ENCODE measurements at regions not wholly inside any gene's neighbourhood (a gene's known extent, or its start where the extent isn't known, plus 50 kb on each side); places are given as distances from the start of the nearest gene placed in this dataset.

DNA sequence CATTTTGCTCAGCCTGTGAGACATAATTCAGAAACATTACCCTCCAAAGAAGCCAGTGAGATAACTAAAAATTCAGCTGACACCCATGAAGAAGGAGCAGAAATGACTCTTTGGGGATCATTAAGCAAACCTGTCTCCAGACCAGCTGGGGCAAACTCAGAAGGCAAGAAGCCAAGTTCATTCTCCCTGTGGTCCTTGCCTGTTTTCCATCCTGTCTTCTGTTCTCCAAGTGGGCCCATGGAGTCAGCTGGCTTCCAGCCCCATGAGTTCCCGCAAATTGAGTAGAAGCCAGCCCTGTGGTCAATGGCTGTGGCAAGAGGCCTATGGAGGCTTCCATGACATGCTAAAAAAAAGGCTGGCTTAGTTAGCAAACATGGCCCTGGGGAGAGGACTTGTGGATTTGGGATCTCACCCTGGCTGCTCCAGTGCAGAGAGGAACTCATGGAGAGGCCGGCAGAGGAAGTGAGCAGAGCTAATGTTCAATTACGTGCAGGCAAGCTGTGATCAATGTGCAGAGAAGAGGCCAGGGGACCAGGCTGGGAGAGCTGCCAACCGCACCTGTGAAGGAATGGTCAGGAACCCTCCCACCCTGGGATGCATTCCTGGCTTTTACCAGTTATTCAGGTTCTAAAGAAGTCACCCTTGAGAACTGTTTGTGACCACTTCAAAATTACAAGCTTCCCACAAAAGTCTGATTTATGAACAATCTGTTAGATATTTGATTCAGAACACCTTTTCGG is 229.1 kb downstream of the TSHZ3 start:
- no peak for DNase-seq (ENCODE audit: low spot score)

DNA sequence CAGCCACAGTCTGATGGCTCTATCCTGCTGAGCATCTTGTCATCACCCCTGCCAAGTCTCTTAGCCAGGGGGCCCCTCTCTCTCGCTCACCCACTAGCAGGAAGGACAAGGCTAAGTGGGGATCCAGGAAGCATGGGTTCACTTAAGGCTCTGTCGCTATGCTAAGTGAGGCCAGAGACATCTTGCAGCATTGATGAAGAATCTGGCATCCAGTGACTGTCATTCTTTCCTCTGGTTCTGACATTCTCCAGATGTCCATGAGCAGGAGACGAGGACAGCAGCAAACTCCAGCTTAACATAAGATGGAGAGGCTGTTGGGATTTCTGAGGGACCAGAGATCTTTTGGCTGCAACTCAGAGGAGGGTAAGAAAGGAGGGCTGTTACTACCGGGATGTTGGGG is 230.2 kb downstream of the TSHZ3 start:
- DNase-seq (ENCODE audit: low spot score): no peak

GRCh38 chr19:31118287-31118955 is 230.8 kb downstream of the TSHZ3 start:
- peak; percentile 45 for DNase-seq (ENCODE audit: low spot score)

DNA sequence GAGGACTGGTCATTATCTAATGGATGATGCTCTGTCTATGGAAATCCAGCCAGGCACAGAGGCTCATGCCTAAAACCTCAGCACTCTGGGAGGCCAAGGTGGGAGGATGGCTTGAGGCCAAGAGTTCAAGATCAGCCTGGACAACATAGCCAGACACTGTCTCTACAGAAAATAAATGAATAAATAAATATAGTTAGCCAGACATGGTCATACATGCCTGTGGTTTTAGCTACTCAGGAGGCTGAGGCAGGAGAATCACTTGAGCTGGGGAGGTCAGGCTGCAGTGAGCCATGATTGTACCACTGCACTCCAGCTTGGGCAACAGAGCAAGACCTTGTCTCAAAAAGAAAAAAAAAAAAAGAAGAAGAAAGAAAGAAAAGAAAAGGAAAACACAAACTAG is 234.7 kb downstream of the TSHZ3 start:
- DNase-seq (ENCODE audit: low spot score): no peak

DNA sequence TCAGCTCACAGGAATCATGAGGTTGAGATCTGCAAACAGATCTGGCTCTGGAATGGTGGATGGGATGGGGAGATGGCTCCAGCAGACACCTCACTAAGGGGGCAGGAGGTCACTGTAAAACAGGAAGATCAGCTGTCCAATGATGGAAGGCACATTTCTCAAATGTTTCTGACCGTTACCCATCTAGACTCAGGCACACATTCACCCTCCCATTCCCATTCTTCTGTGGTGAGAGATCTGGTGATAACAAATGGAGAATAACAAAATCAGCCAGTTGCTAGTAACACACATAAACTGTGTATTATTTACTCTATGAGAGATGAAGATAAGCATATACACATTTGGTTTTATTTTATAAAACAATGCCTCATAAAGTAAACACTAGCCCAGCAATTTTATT is 235.9 kb downstream of the TSHZ3 start:
- no peak for DNase-seq (ENCODE audit: low spot score)

DNA sequence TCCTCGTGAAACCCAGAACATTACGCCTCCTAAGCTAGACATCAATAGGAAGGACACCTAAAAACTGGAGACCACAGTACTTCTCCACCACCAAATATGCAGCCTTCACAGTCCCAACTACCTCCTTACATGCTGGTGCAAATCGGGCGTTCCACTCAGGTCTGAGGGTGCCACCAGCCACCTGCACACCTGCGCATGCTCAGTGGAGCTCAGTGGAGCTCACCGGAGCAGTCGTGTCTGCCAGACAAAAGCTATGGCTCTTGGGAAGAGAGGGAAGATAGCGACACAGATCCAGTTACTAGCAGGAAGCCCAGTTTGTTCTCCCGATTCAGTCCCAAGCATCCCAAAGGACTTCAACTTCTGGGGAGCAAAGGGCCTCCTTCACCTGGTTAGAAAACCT is 237.1 kb downstream of the TSHZ3 start:
- no peak for DNase-seq (ENCODE audit: low spot score)

- no peak for DNase-seq (ENCODE audit: low spot score)
Observed at GRCh38 chr19:31111741-31112140, 237.5 kb downstream of the TSHZ3 start.

GRCh38 chr19:31110336-31110735 is 238.9 kb downstream of the TSHZ3 start:
- peak; percentile 13 for DNase-seq (ENCODE audit: low spot score)

DNA sequence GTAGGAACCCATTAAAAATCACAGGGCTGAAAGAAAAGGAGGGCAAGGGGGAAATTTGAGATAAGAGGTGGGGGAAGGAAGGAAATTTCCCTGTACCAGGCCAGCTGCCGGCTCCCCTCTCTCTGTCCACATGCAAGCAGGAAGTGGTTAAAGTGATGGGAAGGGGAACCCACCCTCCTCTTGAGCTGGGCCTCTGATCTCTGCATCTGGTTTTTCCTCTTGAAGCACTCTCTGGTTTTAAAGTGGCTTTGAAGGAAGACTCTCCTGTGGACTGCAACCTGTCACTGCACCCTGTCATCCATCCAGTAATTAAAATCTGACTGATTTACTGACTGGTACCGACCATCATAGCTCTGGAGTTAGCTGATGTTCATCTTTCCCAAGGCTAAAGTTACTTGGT is 239.6 kb downstream of the TSHZ3 start:
- DNase-seq (ENCODE audit: low spot score): peak; percentile 10

GRCh38 chr19:31107096-31107495 is 242.1 kb downstream of the TSHZ3 start:
- DNase-seq (ENCODE audit: low spot score): no peak

GRCh38 chr19:31105761-31106160 is 243.5 kb downstream of the TSHZ3 start:
- no peak for DNase-seq (ENCODE audit: low spot score)

DNA sequence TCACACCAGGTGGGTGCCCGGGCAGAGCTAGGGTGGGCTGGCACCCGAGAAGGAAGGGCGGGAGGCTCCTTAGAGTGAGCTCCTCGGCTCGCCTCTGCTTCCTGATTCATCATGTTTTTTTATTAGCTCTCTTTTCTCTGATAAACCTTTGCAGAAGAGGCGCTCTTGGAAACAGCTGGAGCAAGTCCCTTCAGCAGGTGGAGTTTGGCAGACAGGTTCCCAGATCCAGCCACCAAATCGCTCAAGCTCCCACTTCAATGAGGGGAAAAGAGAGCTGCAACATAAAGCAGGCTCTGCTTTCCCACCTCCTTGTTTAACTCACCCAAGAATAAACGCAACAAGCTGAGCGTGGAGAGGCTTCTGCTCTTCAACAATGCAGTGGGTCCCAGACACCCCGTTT is 244.8 kb downstream of the TSHZ3 start:
- no peak for DNase-seq (ENCODE audit: low spot score)

DNA sequence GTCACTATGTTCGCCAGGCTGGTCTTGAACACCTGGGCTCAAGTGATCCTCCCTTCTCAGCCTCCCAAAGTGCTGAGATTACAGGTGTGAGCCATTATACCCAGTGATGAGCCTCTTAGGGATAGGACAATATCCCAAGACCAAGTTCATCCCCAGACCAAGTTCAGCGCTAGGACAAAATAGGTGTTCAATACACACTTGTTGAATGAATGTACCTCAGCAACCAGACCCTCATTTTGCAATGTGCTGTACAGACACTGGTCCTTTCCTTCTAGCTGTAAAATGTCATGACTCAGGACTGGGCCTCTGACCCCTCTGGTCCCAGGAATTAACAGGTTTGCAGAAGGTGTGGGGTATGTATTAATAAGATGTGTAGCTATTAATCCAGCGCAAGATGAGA is 246.0 kb downstream of the TSHZ3 start:
- no peak for DNase-seq (ENCODE audit: low spot score)

DNA sequence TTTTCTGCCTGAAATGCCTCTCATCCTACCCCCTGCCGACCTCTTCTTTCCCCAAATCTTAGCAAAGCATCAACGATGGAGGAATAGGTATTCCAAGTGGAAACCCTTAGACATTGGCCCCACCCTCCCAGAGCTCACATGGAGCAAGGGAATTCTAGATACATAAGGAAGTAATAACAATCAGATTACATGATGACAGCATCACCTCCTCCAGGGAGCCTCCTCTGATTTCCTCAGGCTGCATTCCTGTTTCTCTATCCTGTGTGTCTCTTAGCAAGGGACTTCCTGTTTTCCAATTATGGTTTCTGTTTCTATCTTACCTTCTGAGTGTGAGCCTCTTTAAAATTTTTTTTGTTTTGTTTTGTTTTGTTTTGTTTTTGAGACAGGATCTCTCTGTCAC is 246.6 kb downstream of the TSHZ3 start:
- DNase-seq (ENCODE audit: low spot score): no peak

DNA sequence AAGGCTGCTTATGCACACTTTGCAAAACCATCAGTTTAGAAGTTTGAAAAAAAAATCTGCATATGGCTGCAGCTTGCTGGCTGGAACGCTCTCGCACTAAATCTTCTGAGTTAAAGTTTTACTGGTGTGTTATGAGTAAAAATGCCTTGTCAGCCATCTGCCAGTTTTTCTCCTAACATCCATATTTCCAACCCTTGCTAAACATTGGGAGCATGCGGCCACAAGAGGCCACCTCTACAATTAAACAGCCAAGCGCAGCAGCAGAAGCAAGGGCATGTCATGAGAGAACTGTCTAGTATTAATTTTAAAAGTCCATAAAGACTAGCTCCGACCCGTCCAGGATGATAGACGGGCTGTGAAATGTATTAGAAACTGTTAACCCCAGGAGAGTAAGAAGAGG is 248.3 kb downstream of the TSHZ3 start:
- no peak for DNase-seq (ENCODE audit: low spot score)

GRCh38 chr19:31100206-31100590 is 249.0 kb downstream of the TSHZ3 start:
- peak; percentile 30 for DNase-seq (ENCODE audit: low spot score)

DNA sequence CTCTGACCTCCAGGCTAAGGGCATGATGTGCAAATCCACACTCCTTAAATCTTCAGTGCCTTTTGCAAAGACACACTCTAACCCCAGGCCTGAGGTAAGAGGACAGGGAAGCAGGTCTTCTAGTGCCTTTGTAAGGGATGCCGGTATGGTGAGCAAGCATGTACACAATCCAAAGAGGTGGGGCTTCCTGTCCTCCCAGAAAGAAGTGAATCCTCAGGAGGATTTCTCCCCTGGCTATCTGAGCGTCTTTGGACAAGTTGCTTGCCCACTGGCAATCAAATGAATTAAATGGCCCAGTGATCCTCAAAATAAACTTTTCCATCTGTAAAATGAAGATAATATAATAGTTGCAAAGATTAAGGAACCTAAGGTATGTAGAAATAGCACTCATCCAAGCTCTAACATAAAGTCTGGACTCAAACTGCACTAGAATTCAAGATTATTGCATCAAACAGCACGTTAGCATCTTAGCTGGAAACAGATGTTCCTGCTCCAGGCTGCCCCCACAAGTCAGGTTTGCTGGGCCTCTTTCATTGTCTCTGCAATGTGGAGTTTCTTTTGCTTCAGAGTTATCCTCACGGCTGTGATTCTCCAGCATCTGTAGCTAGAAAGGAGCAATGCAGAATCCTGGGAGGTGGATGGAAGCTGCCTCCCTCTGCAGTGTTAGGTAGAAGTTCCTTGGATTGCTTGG is 249.6 kb downstream of the TSHZ3 start:
- DNase-seq (ENCODE audit: low spot score): no peak

- no peak for DNase-seq (ENCODE audit: low spot score)
Observed at GRCh38 chr19:31098836-31099235, 250.4 kb downstream of the TSHZ3 start.

DNA sequence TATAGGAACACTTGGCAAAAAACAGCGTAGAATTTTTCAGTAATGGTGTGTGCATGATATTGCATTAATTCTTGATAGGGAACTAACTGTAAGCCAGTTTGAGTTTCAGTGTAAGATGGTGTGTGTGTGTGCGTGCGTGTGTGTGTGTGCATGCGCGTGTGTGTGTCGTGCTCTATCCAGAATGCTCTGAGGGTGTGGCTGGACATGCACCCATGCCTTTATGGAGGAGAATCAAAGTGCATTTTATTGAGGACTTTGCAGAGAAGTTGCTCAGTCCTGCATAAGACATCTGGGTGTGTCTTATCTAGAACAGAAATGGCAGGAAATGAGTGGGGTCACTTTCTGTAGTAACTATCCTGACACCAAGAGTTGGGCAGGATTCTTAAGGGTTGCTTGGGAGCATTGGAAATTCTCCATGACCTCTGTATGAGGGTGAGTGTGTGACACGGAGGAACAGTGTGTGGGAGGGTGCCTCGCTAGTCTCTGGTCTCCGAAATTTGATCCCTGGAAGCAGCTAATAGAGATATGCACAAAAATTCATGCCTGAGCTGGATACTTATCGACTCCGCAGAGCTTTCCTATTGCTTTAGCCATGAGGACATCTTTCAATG is 252.2 kb downstream of the TSHZ3 start:
- no peak for DNase-seq (ENCODE audit: low spot score)

DNA sequence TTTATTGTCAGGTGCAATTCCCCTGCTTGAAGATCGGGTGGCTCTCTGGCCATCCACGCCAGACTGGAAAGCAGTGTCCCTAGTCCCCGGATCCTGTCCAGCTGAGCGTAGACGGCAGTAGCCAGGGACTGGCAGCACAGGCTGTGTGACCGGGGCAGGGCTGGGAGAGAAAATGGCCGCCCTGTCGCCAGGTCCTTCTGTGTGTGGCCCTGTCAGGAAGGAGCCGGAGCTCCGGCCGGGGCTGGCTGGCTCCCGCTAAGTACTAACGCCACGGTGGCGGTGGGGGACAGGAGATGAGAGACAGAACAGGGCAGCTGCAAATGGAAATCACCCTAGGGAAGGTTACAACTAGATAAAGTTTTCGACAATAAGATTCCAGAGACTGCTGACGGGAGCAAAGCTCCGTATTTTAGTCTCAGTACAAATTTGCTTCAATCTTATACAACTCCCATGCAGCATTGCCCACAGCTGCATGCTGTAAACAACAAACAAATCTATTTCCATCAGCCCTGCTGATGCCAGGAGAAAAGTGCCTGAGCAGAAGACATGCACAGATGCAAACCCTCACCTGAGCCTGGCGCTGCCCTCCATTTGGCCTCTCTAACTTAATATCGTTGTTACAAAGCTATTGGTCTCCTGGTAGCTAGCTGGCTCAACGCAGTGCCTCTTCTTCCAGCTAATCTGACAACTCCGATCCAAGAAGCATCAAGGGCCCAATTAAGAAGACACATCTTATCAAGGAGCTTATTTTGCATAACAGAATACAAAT is 253.0 kb downstream of the TSHZ3 start:
- no peak for DNase-seq (ENCODE audit: low spot score)

GRCh38 chr19:31095100-31095804 is 254.0 kb downstream of the TSHZ3 start:
- no peak for DNase-seq (ENCODE audit: low spot score)
